ENCODE measurements at regions not wholly inside any gene's neighbourhood (a gene's known extent, or its start where the extent isn't known, plus 50 kb on each side); places are given as distances from the start of the nearest gene placed in this dataset.
"Not testable (repeated sequence)": the region's sequence is repeated elsewhere in the genome, so short reads cannot be mapped to it uniquely, and the experiment has no call there.

DNA sequence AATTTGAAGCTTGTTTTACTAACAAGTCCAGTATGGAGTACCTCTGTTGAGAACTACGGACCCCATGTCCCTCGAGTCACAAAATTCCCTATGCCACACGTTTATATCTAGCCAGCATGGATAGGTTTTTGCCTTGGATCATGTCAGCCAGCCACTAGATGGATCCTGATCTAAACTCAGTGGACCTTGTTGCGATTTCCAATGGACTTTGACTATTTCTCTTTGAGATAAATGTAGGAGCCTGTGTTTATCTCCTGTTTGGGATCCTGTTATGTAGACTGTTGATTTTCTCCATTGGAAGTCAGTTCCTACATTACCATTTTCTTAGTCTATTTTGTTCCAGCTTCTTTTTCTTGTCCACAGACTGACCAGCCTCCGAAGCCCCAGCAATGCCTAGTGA lies 127.1 kb upstream of the BMAL1 start:
- DNase-seq: no peak
- no peak overlapping the region for H3K27ac ChIP-seq
- H3K36me3 ChIP-seq: no peaks in the 10 kb centered on the region
- H3K4me3 ChIP-seq: no peak overlapping the region
- no peaks in the 10 kb centered on the region for H3K27me3 ChIP-seq
- no peaks in the 10 kb centered on the region for H3K4me1 ChIP-seq
- peaks cover 0 to under 1% (median 0%) of the 10 kb centered on the region in 3 donors for H3K9me3 ChIP-seq
- TF ChIP-seq, protein P1, sequence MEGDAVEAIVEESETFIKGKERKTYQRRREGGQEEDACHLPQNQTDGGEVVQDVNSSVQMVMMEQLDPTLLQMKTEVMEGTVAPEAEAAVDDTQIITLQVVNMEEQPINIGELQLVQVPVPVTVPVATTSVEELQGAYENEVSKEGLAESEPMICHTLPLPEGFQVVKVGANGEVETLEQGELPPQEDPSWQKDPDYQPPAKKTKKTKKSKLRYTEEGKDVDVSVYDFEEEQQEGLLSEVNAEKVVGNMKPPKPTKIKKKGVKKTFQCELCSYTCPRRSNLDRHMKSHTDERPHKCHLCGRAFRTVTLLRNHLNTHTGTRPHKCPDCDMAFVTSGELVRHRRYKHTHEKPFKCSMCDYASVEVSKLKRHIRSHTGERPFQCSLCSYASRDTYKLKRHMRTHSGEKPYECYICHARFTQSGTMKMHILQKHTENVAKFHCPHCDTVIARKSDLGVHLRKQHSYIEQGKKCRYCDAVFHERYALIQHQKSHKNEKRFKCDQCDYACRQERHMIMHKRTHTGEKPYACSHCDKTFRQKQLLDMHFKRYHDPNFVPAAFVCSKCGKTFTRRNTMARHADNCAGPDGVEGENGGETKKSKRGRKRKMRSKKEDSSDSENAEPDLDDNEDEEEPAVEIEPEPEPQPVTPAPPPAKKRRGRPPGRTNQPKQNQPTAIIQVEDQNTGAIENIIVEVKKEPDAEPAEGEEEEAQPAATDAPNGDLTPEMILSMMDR (IDR thresholded peaks at IDR 0.05): no peak
- intact Hi-C loops (cut with DNase I; ENCODE audit: low total_unique reads): no loop called here

- Histone ChIP-seq H3K27me3 (no peaks in the 10 kb centered on the region), H3K9me3 (peaks cover 0 to 18% (median 0%) of the 10 kb centered on the region in 3 donors), H3K36me3 (no peaks in the 10 kb centered on the region), H3K27ac (no peak overlapping the region), H3K4me3 (no peak overlapping the region), H3K4me1 (no peaks in the 10 kb centered on the region)
- no peak for DNase-seq
- intact Hi-C loops (cut with DNase I; ENCODE audit: low total_unique reads): no loop called here
- TF ChIP-seq, protein P1 (IDR thresholded peaks at IDR 0.05): no peak
These were observed 125.3 kb upstream of the BMAL1 start for GRCh38 chr11:13152264-13152663.

DNA sequence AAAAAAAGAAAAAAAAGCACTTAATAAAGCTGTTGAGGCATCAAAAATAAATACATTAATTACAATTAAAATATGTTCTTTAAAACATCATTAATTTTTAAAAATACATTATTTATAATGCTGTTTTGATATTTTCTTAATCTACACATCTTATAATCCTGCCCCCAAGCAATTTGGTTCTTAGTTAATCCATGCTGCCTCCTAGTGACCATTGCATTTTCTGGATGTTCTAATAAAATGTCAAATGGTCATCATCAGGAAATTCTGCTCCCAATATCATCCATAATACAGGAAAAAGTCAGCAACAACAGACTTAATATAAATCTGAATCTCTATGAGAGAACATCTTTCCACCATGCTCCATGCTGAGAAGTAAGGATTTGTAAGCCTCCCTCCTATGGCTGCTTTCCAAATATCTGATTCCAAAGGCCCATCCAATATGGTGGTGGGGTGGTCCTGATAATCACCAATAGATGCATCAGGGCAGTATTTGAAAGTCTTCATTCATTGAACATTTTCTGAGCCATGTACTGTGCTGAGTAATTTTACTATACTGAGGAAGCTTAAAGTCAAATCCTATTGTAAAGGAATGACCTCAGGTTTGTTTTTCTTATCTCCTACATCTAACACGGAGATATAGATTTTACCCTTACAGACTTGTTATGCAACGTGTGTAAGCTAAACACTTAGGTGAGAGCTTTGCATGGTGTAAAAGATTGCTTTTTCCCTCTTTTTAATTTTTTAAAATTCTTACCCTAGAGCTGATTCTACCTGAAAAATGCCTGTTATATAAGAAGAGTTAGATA lies 124.7 kb upstream of the BMAL1 start:
- H3K9me3 ChIP-seq: peaks cover 0 to 18% (median 0%) of the 10 kb centered on the region in 3 donors
- H3K27ac ChIP-seq: no peak overlapping the region
- no peaks in the 10 kb centered on the region for H3K4me1 ChIP-seq
- H3K27me3 ChIP-seq: no peaks in the 10 kb centered on the region
- H3K36me3 ChIP-seq: no peaks in the 10 kb centered on the region
- no peak for DNase-seq
- no peak overlapping the region for H3K4me3 ChIP-seq
- intact Hi-C loops (cut with DNase I; ENCODE audit: low total_unique reads): no loop called here
- TF ChIP-seq, protein P1 (IDR thresholded peaks at IDR 0.05): no peak

DNA sequence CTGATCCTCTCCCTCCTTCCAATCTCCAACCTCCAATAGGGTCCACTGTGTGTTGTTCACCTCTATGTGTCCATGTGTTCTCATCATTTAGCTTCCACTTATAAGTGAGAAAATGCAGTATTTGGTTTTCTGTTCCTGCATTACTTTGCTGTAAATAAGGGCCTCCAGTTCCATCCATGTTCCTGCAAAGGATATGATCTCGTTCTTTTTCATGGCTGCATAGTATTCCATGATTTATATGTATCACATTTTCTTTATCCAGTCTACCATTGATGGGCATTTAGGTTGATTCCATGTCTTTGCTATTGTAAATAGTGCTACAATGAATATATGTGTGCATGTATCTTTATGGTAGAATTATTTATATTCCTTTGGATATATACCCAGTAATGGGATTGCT lies 123.2 kb upstream of the BMAL1 start:
- H3K36me3 ChIP-seq; DNase-seq; H3K27me3 ChIP-seq; H3K4me3 ChIP-seq; H3K4me1 ChIP-seq; intact Hi-C loops (cut with DNase I; ENCODE audit: low total_unique reads); H3K27ac ChIP-seq: not testable (repeated sequence)
- H3K9me3 ChIP-seq: peaks cover 0 to 18% (median 0%) of the 10 kb centered on the region in 3 donors

DNA sequence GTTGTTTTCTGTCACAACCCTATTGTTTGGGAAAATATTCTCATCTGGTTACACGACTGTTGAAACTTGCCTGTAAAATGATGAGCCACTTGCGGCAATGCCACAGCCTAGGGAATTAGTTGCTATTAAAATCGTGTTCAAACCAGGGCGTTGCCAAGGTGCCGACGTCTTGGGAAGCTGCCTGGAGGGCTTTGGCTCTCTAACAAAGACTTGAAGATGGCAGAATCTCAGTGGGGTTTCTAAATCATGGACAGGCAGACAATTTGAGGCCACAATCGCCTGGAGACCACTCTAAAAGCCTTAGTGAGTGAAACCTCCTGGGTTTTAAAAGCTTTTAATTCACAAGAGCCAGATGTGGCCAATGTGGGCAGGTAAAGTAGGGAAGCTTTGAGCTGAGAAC lies 117.2 kb upstream of the BMAL1 start:
- Histone ChIP-seq H3K27me3 (peaks cover 0 to 4% of the 10 kb centered on the region in 2 donors), H3K9me3 (peaks cover 0 to 18% (median 0%) of the 10 kb centered on the region in 3 donors), H3K36me3 (no peaks in the 10 kb centered on the region), H3K4me1 (no peaks in the 10 kb centered on the region), H3K4me3 (no peak overlapping the region), H3K27ac (no peak overlapping the region)
- no peak for DNase-seq
- intact Hi-C loops (cut with DNase I; ENCODE audit: low total_unique reads): no loop called here
- TF ChIP-seq, protein P1 (IDR thresholded peaks at IDR 0.05): no peak

DNA sequence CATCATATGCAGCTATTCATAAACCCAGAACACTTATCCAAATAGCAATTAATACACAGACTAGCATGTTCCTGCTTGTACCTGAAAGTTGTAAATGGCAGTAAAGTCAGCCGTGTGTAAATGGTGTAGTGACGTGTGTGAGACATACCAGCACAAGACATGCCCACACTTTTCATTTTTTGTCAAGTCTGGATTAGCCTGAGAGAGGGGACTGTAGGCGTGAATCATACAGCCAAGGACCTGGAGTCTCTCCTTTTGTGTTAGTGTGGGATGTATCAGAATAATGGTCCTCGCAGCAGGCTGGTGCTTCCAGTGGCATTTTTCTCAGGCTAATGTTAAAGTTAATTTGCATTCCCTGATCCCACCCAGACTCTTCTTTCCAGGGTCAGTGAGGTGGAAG lies 116.8 kb upstream of the BMAL1 start:
- no peaks in the 10 kb centered on the region for H3K4me1 ChIP-seq
- H3K9me3 ChIP-seq: peaks cover 0 to 14% (median 0%) of the 10 kb centered on the region in 3 donors
- H3K36me3 ChIP-seq: no peaks in the 10 kb centered on the region
- DNase-seq: no peak
- H3K4me3 ChIP-seq: no peak overlapping the region
- no peak overlapping the region for H3K27ac ChIP-seq
- H3K27me3 ChIP-seq: peaks cover 0 to 4% of the 10 kb centered on the region in 2 donors
- TF ChIP-seq, protein P1 (IDR thresholded peaks at IDR 0.05): no peak
- intact Hi-C loops (cut with DNase I; ENCODE audit: low total_unique reads): no loop called here
